NCI-H526 (cell line): ENCODE measurements at regions not wholly inside any gene's neighbourhood (a gene's known extent, or its start where the extent isn't known, plus 50 kb on each side); places are given as distances from the start of the nearest gene placed in this dataset.
"Not testable (repeated sequence)": the region's sequence is repeated elsewhere in the genome, so short reads cannot be mapped to it uniquely, and the experiment has no call there.

Experiments used
- DNase-seq, 2 experiments: peaks; one replicate each; lab custom pipeline; 2025; lab: John Stamatoyannopoulos, UW

- DNase-seq = no peak
Measured at GRCh38 chr2:81363800-81364199, 1059.2 kb upstream of the LRRTM1 start.

DNA sequence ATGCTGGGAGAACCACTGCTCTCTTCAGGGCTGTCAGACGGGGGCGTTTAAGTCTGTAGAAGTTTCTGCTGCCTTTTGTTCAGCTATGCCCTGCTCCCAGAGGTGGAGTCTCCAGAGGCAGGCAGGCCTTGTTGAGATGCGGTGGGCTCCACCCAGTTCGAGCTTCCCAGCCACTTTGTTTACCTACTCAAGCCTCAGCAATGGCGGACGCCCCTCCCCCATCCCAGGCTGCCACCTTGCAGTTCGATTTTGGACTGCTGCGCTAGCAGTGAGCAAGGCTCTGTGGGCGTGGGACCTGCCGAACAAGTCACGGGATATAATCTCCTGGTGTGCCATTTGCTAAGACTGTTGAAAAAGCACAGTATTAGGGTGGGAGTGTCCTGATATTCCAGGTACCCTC lies 1057.9 kb upstream of the LRRTM1 start:
- DNase-seq = not testable (repeated sequence)

DNA sequence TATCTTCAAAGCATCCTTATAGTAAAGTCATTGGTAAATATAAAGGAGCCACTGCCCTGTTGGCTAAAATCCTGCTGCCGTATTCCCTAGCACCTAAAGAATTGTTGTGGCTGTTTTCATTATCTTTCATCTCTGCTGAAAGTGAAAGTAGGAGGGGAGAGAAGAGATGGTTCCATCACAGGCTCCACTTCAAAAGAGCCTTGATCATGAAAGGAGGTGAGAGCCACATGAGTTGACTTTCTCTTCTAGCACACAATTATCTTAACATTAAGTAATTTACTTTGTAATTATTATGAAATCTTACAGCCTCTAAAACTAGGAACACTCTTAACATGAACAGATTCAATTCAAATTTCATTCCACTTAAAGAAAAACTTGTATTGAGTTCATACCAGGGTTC lies 1050.9 kb upstream of the LRRTM1 start:
- DNase-seq = no peak

DNA sequence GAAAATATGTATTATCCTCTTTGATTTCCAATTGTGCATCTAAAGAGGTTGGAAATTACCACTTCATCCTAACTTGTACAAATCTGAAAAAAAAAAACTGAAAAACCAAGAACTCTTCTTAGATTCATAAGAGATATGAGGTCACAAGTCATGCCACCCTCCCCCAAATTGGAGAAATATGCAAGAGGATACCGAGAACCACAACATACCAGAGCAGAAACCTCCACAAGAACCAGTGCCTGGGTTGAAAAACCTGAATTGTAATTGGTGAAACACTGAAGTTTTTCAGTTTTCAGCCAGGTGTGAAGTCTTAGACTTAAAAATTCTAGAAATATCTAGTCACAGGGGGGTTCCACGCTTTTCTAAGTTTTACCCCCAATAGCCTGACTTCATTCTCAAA lies 1029.5 kb upstream of the LRRTM1 start:
- DNase-seq = no peak

DNA sequence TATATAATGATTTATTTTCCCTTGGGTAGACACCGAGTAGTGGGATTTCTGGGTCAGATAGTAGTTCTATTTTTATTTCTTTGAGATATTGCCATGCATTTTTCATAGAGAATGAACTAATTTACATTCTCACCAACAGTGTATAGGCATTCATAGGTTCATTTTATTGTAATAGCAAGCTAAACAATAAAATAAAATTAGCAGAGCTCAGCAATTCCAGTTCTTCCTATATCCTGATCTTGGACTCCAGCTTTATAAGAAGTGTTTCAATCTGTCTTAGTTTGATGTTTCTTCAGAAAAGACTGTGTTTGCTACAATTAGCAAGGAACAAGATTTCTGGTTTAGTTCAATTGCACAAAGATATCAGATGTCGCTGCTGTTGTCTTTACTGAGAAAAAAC lies 1024.4 kb upstream of the LRRTM1 start:
- DNase-seq = no peak

- DNase-seq = no peak
Measured at GRCh38 chr2:81327911-81328310, 1023.4 kb upstream of the LRRTM1 start.

DNA sequence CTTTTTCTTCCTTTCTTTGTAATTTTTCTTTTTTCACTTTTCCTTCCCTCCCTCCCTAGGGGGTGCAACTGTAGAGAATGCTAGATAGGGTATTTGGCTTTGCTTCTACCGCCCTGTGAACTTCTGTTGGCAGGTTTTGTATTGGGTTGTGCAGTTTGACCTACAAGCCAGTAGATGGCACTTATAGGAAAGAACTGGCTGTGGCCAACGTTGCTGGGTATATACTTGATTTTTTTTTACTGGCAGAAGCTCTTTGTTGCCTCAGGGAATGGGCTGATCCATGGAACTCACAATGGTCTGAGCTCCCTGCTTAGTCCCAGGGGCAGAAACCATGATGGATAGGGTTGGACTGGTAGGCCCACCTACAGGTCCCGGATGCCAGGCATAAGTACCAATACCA lies 1019.5 kb upstream of the LRRTM1 start:
- DNase-seq = peak; percentile 18 to 32

GRCh38 chr2:81304154-81304830 lies 999.7 kb upstream of the LRRTM1 start:
- no peak for DNase-seq

DNA sequence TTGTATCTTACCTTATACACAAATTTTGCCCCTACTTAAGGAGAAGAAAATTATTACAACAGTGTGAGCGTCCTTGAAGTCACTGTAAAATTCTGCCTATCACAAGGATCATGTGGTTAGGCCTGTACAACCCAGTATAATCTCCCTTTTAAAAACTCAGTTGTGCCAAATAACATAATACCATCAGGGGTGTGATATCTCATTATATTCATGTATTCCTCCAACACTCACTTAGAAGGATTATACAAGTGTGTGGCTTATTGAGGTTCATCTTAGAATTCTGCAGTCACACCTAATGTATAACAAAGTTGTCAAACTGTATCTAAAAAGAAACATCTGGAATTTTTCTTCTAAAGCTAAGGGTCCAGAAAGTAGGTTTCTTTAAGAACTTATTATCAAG lies 998.8 kb upstream of the LRRTM1 start:
- DNase-seq = no peak

DNA sequence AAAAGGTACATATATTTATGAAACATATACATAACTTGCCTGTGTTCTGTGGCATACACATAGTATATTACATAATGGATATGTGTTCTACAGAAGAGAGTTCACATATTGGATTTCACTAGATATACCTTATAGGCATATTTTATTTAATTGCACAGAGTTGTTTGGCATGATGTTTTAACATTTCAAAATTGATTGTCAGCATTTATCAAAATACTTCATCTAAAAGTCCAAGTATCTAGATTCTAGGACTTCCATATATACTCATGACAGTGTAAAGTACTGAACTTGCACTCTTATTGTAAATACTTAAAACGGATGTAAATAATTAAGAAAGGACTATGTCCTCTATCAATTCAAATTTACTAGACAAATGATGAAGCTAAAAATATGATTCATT lies 995.3 kb upstream of the LRRTM1 start:
- no peak for DNase-seq

- DNase-seq = no peak
Measured at GRCh38 chr2:81290846-81291245, 986.3 kb upstream of the LRRTM1 start.

GRCh38 chr2:81283081-81283480 lies 978.5 kb upstream of the LRRTM1 start:
- DNase-seq = no peak

DNA sequence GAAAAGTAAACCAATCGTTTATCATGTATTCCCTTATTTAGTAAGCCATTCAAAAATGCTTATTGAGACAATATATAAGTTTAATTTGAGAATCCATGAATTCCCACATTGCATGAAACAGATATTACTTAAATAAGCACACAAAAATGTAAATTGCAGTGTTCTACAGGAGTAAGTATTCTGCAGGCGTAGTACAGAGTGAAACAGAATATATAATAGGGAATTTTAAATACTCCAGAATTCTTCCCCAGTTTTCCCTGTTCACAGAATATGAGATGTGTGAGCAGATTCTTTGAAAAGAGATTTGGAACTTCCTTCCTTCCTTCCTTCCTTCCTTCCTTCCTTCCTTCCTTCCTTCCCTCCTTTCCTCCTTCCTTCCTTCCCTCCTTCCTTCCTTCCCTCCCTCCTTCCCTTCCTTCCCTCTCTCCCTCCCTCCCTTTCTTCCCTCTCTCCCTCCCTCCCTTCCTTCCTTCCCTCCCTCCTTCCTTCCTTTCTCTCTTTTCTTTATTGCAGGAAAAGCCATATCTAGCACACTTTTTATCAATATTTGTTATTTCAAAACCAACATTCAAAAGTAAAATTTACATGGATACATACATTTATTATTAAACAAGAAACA lies 977.7 kb upstream of the LRRTM1 start:
- no peak for DNase-seq

DNA sequence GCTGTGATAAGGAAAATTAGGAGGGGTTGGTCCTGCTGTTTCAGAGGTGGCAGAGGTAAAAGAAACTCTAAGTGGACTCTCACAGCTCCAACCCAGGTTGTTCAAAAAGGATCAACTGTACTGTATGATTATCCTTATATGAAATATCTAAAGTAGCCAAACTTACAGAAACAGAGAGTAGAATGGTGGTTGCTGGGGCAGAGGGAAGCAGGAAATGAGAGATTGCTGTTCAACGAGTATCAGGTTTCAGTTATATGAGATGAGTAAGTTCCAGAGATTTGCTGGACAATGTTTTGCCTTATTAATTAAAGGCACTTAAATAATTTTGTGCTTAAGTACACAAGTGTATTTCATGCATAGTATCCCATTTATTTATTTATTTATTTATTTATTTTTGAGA lies 972.0 kb upstream of the LRRTM1 start:
- no peak for DNase-seq

- DNase-seq = peak in 1 of 2 experiments; percentile 26
Measured at GRCh38 chr2:81266106-81266505, 961.6 kb upstream of the LRRTM1 start.

DNA sequence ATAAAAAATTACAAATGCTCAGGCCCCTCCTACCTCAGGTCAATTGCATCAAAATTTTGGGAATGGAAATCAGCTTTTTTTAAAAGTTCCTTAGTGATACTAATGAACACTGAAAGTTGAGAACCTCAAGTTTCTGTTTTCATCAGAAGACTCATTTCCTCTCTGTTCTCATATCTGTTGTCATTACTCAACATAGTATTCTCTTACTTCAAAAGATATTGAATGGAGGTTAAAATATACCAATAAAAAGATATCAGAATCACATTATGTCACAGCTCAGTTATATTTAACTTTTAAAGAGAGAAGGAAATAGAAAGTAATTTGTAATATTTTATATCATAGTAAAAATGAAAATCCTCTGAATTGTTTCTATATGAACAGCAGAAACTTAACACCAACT lies 959.4 kb upstream of the LRRTM1 start:
- no peak for DNase-seq

GRCh38 chr2:81260320-81260719 lies 955.8 kb upstream of the LRRTM1 start:
- DNase-seq = no peak

- no peak for DNase-seq
Measured at GRCh38 chr2:81250270-81250669, 945.7 kb upstream of the LRRTM1 start.

DNA sequence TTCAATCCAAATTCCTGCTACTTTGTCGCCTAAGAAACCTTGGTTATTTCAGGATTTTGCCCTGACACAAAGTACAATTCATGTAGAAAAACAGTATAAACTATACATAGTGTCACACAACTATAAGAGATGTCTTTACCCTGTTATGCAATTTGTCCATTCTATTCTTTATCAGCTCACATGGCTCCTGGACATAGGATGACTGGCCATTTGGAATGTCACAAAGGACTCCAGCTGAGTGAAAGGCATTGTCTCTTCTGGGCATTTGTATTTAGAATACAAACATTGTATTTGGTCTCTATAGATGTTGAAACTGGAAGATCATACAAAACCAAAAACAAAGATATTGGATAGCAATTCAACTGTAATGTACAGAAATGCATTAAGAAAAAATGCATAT lies 944.6 kb upstream of the LRRTM1 start:
- no peak for DNase-seq

DNA sequence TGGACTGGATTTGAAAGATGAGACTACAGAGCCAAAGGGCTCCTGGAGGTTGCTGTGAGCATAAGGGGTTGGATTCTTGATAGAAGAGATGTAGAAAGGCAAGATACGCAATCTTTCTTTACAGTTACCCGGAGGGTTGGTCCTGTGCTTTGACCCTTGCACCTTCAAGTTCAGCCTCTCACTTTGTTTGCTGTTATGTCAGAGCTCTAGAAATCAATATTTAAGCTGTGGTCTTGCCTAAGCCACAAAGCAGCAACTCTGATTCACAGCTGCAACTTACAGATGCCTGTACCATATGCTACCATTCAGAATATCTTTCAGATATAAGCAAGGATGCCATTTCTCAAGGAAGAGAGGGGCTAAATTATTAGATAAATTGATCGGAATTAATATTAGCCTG lies 943.1 kb upstream of the LRRTM1 start:
- DNase-seq = no peak

GRCh38 chr2:81242501-81242900 lies 937.9 kb upstream of the LRRTM1 start:
- no peak for DNase-seq

DNA sequence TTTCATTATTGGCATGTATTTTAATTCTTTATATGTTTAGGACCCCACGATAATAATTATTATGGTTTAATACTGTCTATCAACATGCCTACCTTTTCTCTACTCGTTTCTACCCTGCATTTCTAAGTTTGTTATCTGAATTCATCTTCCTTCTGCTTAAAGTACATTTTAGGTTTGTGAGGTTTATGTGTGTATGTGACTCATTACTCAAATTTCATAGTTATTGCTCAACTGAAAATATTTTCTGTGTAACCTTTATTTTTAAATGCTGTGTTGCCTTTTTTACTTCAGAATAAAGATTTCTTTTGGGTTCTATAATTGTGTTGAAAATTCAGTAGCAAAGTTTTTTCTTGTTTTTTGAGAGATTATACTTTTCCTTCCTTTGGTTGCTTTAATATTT lies 933.9 kb upstream of the LRRTM1 start:
- DNase-seq = no peak

GRCh38 chr2:81235601-81236000 lies 931.0 kb upstream of the LRRTM1 start:
- DNase-seq = no peak

GRCh38 chr2:81234711-81235110 lies 930.2 kb upstream of the LRRTM1 start:
- DNase-seq = no peak
